ENCODE measurements at regions not wholly inside any gene's neighbourhood (a gene's known extent, or its start where the extent isn't known, plus 50 kb on each side); places are given as distances from the start of the nearest gene placed in this dataset.

- CTCF ChIA-PET = no interaction called here
- FAIRE-seq = no peak
Measured at GRCh38 chr12:115670869-115671268, 606.6 kb downstream of the MED13L start.

DNA sequence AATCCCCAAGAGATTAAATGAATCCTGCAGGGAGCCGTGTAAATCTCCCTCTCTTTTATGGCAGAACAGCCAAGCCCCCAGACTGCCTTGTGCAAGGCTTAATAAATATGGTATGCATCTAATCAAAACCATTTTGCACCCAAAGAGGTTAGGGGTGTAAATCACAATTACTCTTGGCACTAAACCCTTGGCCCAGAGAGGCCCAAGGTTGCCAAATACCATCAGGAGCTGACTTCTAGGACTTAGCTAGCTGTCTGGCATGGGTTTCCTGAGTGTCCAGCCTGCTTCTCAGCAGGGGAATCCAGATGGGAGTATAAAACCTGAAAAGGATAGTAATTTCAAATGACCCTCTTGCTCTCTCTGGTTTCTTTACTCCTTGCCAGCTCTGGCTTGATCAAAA, 610.4 kb downstream of the MED13L start:
- TF ChIP-seq CTCF (IDR thresholded peaks at IDR 0.05; ENCODE audit: extremely low read depth in 1 of 2, insufficient read depth in 1 of 2, low read depth in 1 of 2, low read length in 2 of 2) (no peak), MYC (IDR thresholded peaks at IDR 0.05; ENCODE audit: low read depth, low read length) (no peak), EZH2 (IDR thresholded peaks at IDR 0.05; ENCODE audit: borderline replicate concordance, low read depth, low read length, severe bottlenecking) (no peak), JUN (IDR thresholded peaks at IDR 0.05; ENCODE audit: borderline replicate concordance, insufficient read depth, insufficient read length, low read depth) (no peak), FOS (IDR thresholded peaks at IDR 0.05; ENCODE audit: borderline replicate concordance, insufficient read depth, low read length) (no peak), MAX (IDR thresholded peaks at IDR 0.05; ENCODE audit: insufficient read depth, insufficient read length) (no peak), POLR2AphosphoS5 (IDR thresholded peaks at IDR 0.05; ENCODE audit: insufficient read depth, low read depth, low read length) (no peak), GATA2 (IDR thresholded peaks at IDR 0.05; ENCODE audit: insufficient read depth, insufficient read length, low read depth, low read length) (no peak), POLR2A (IDR thresholded peaks at IDR 0.05; ENCODE audit: low read depth, low read length) (no peak)
- no peaks in the 10 kb centered on the region for H3K4me1 ChIP-seq (ENCODE audit: control insufficient read depth, extremely low read depth, insufficient read depth, low read length)
- no peak for FAIRE-seq
- H3K4me2 ChIP-seq (ENCODE audit: insufficient read depth, low read length) = no peak overlapping the region
- no peak overlapping the region for H3K27ac ChIP-seq (ENCODE audit: insufficient read depth, low read depth, low read length)
- intact Hi-C loops (cut with micrococcal nuclease) = no loop called here
- no peak overlapping the region for H3K4me3 ChIP-seq (replicated peaks in 1 of 3; ENCODE audit: insufficient read depth in 1 of 3, low read depth in 1 of 3, low read length in 3 of 3)
- no peak for DNase-seq (ENCODE audit: low read depth, low spot score)
- no peaks in the 10 kb centered on the region for H3K9me3 ChIP-seq (replicated peaks; ENCODE audit: control insufficient read depth, insufficient read depth, low read length)
- dilution Hi-C loops (cut with MboI; ENCODE audit: extremely low pct_ligation_motif_present, low sequenced_read_pairs) = no loop called here
- no peaks in the 10 kb centered on the region for H3K9me1 ChIP-seq (replicated peaks; ENCODE audit: control insufficient read depth, extremely low read depth, insufficient read depth, low read length)
- no peaks in the 10 kb centered on the region for H3K36me3 ChIP-seq (ENCODE audit: control insufficient read depth in 2 of 2, extremely low read depth in 1 of 2, insufficient read depth in 2 of 2, low read length in 2 of 2)
- no peaks in the 10 kb centered on the region for H3K79me2 ChIP-seq (ENCODE audit: control insufficient read depth, insufficient read depth, low read length)
- H3K9ac ChIP-seq (replicated peaks; ENCODE audit: extremely low read depth, insufficient read depth, low read length) = no peak overlapping the region
- no peaks in the 10 kb centered on the region for H4K20me1 ChIP-seq (replicated peaks; ENCODE audit: control insufficient read depth, extremely low read depth, insufficient read depth, low read length)
- H2AFZ ChIP-seq (ENCODE audit: low read depth, low read length) = no peak overlapping the region
- no TSS peak for BruUV-seq (replicated peaks)
- CTCF ChIA-PET = interaction anchor here (0.7 kb wide), 1 partner anchor 9 kb away, joined by 3 read pairs; no protein-coding TSS in a partner anchor
- POLR2A ChIA-PET = no interaction called here
- H3K27me3 ChIP-seq (ENCODE audit: control insufficient read depth in 2 of 2, insufficient read depth in 2 of 2, low read length in 2 of 2) = no peaks in the 10 kb centered on the region

More at GRCh38 chr12:115670869-115671268, 606.6 kb downstream of the MED13L start:
- TF ChIP-seq JUN (IDR thresholded peaks at IDR 0.05; ENCODE audit: borderline replicate concordance, insufficient read depth, insufficient read length, low read depth) = no peak
- H3K4me3 ChIP-seq (replicated peaks in 1 of 3; ENCODE audit: insufficient read depth in 1 of 3, low read depth in 1 of 3, low read length in 3 of 3) = no peak overlapping the region
- intact Hi-C loops (cut with micrococcal nuclease) (no loop called here), dilution Hi-C loops (cut with MboI; ENCODE audit: extremely low pct_ligation_motif_present, low sequenced_read_pairs) (no loop called here)
- POLR2A ChIA-PET = no interaction called here
- no peaks in the 10 kb centered on the region for H4K20me1 ChIP-seq (replicated peaks; ENCODE audit: control insufficient read depth, extremely low read depth, insufficient read depth, low read length)
- H3K9me1 ChIP-seq (replicated peaks; ENCODE audit: control insufficient read depth, extremely low read depth, insufficient read depth, low read length) = no peaks in the 10 kb centered on the region
- no peak overlapping the region for H3K4me2 ChIP-seq (ENCODE audit: insufficient read depth, low read length)
- no peaks in the 10 kb centered on the region for H3K79me2 ChIP-seq (ENCODE audit: control insufficient read depth, insufficient read depth, low read length)
- H3K9me3 ChIP-seq (replicated peaks; ENCODE audit: control insufficient read depth, insufficient read depth, low read length) = peaks cover 3% of the 10 kb centered on the region
- BruUV-seq (replicated peaks) = no TSS peak
- no peak overlapping the region for H3K9ac ChIP-seq (replicated peaks; ENCODE audit: extremely low read depth, insufficient read depth, low read length)
- no peaks in the 10 kb centered on the region for H3K27me3 ChIP-seq (ENCODE audit: control insufficient read depth in 2 of 2, insufficient read depth in 2 of 2, low read length in 2 of 2)
- no peak overlapping the region for H2AFZ ChIP-seq (ENCODE audit: low read depth, low read length)
- H3K27ac ChIP-seq (ENCODE audit: insufficient read depth, low read depth, low read length) = no peak overlapping the region
- no peaks in the 10 kb centered on the region for H3K4me1 ChIP-seq (ENCODE audit: control insufficient read depth, extremely low read depth, insufficient read depth, low read length)
- no peak for DNase-seq (ENCODE audit: low read depth, low spot score)
- no peaks in the 10 kb centered on the region for H3K36me3 ChIP-seq (ENCODE audit: control insufficient read depth in 2 of 2, extremely low read depth in 1 of 2, insufficient read depth in 2 of 2, low read length in 2 of 2)

Data from endothelial cell of umbilical vein (primary cell).